RWPE1 (cell line): ENCODE measurements at regions not wholly inside any gene's neighbourhood (a gene's known extent, or its start where the extent isn't known, plus 50 kb on each side); places are given as distances from the start of the nearest gene placed in this dataset.

Source experiments
- CTCF ChIA-PET: fragments of 350-600 bp; sonication (Branson Sonifier 250); formaldehyde crosslinking; extraction: SDS; loops from one replicate; lab custom pipeline; 2021; lab: Yijun Ruan, JAX
- POLR2A ChIA-PET: fragments of 400-600 bp; formaldehyde crosslinking; extraction: SDS; loops from one replicate; lab custom pipeline; 2020; ENCODE audit warnings: antibody characterized with exemption; ENCODE audit not compliant: low non-redundant PET; lab: Yijun Ruan, JAX
- DNase-seq: peaks from one replicate; pipeline ENCODE4 v3.0.0; 2012; ENCODE audit warnings: low spot score
- H3K27ac ChIP-seq: fragments of 450-650 bp; 2 replicates; pipeline ENCODE4 v1.5.1; 2017
- TF ChIP-seq, protein P1 (sequence below): fragments of 450-650 bp; conservative IDR thresholded peaks from 2 replicates; pipeline ENCODE4 v1.5.1; 2017; ENCODE audit warnings: low read depth, mild to moderate bottlenecking

GRCh38 chr18:79583984-79584401 is 95.6 kb upstream of the CTDP1 start:
- TF ChIP-seq, protein P1, sequence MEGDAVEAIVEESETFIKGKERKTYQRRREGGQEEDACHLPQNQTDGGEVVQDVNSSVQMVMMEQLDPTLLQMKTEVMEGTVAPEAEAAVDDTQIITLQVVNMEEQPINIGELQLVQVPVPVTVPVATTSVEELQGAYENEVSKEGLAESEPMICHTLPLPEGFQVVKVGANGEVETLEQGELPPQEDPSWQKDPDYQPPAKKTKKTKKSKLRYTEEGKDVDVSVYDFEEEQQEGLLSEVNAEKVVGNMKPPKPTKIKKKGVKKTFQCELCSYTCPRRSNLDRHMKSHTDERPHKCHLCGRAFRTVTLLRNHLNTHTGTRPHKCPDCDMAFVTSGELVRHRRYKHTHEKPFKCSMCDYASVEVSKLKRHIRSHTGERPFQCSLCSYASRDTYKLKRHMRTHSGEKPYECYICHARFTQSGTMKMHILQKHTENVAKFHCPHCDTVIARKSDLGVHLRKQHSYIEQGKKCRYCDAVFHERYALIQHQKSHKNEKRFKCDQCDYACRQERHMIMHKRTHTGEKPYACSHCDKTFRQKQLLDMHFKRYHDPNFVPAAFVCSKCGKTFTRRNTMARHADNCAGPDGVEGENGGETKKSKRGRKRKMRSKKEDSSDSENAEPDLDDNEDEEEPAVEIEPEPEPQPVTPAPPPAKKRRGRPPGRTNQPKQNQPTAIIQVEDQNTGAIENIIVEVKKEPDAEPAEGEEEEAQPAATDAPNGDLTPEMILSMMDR: no peak
- peak overlapping the region; percentile 60 for H3K27ac ChIP-seq
- no peak for DNase-seq
- POLR2A ChIA-PET: no interaction called here
- CTCF ChIA-PET: interaction anchor here (0.6 kb wide), 1 partner anchor 16 kb away, joined by 3 read pairs; no protein-coding TSS in a partner anchor

- ChIA-PET CTCF (no interaction called here), POLR2A (no interaction called here)
- peak overlapping the region; percentile 60 for H3K27ac ChIP-seq
- TF ChIP-seq, protein P1: no peak
- no peak for DNase-seq
Observed at GRCh38 chr18:79584491-79585394, 94.9 kb upstream of the CTDP1 start.

DNA sequence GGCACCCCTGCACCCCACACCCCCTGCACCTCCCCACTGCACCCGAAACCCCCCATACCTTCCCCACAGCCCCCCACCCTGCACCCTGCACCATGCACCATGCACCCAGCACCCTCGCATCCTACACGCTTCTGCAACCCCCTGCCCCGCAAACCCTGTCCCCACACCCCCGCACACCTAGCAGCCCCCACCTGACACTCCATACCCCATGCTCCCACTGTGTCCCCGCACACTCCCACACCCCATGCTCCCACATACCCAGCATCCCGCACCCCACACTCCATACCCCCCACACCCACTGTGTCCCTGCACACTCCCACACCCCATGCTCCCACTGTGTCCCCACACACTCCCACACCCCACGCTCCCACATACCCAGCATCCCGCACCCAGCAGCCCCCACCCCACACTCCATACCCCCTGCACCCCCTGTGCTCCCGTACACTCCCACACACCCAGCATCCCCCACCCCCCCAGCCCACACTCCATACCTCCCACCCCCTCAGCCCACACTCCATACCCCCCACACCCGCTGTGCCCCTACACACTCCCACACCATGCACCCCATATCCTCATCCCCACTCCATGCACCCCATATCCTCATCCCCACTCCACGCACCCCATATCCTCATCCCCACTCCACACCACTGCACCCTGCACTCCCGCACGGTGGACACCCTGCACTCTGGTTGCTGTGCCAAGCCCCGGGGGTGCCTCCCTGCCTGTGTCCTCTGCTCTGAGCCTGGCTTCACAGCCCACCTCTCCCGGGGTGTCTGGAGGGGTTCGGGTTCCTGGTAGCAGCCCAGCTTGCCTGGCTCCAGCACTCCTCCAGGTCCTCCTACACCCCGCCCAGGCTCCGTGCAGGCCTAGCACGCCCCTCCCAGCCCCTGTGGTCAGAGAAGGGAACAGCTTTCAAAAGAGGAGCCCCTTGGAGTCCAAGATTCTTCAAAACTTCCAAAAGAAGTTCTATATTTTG is 93.9 kb upstream of the CTDP1 start:
- POLR2A ChIA-PET: no interaction called here
- CTCF ChIA-PET: no interaction called here
- DNase-seq: no peak
- TF ChIP-seq, protein P1: no peak
- H3K27ac ChIP-seq: no peak overlapping the region

GRCh38 chr18:79586436-79587225 is 93.0 kb upstream of the CTDP1 start:
- H3K27ac ChIP-seq: no peak overlapping the region
- ChIA-PET CTCF (no interaction called here), POLR2A (no interaction called here)
- no peak for DNase-seq
- TF ChIP-seq, protein P1: no peak

- no peak for DNase-seq
- peak overlapping the region; percentile 79 for H3K27ac ChIP-seq
- TF ChIP-seq, protein P1: no peak
- ChIA-PET POLR2A (no interaction called here), CTCF (no interaction called here)
Observed at GRCh38 chr18:79587226-79587741, 92.3 kb upstream of the CTDP1 start.
